Kidney capillary endothelial cell (primary cell): ENCODE measurements at regions not wholly inside any gene's neighbourhood (a gene's known extent, or its start where the extent isn't known, plus 50 kb on each side); places are given as distances from the start of the nearest gene placed in this dataset.

ENCODE experiments used
- DNase-seq: peaks from one replicate; pipeline ENCODE4 v3.0.0-alpha.2; 2018; ENCODE audit warnings: low spot score

- no peak for DNase-seq
These were observed 187.7 kb upstream of the C1orf174 start for GRCh38 chr1:4087530-4088420.

- DNase-seq, result no peak
These were observed 188.6 kb upstream of the C1orf174 start for GRCh38 chr1:4088676-4089075.

DNA sequence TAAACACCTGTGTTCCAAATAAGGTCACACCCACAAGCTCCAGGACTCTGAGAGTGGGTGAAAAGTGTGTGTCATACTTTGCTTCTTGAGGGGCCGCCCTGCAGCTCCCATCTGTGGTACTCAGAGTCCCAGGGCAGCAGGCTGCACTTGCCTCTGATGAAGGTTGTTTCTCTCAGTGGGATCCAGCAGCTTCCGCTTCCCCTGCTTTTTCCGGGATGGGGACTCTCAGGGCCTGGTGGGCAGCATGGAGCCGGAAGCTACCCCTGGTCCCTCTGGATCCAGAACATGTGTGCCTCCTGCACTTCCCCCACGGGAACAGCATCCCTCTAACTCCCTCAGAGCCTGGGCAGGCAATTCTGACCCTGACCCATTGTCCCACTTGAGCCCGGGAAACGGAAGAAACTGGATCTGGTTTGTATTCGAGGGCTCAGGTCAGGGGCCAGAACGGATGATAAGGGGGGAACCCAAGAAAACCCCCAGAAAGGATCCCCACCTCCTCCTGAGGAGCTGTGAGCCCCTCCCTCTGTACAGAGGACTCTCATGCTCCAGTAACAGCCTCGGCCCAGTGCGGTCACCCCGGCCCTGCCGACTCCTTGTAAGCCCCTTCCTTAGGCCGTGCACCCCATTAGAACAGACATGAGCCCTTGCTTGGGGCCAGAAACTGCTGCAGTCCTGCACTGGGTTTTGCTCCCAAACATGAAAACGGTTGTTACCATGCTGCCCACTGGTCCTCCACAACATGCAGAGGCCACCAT is 189.5 kb upstream of the C1orf174 start:
- no peak for DNase-seq

- DNase-seq, result no peak
These were observed 190.5 kb upstream of the C1orf174 start for GRCh38 chr1:4090556-4090955.

DNA sequence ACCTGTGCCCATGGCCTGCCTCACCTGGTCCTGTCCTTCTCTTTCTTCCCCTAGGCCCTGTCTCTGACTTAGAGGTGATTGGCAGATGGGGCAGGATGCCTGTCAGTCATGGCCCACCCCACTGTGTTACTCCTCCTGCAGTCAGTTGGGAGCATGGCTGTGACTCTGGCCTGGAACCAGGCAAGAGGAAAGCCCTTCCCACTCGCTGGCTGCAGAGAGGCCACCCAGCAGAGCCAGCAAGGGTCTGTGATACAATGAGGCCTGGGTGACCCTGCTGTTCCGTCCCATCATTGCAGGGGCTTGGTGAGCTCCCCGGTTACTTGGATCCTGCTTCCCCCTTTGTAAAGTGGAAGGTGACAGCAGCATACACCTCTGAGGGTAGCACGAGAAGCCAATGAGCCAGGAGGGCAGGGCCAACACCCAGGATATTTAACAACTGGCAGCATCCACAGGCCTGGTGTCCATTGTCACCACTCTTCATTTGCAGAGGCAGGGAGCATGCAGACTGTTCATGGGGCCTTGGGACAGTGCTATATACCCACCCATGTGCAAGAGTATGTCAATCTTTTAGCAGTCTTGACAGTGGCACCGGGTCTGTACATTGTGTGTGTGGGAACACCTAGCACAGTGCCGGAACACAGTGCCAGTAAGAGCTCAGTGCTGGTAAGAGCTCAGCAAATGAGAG is 191.0 kb upstream of the C1orf174 start:
- DNase-seq, result no peak

DNA sequence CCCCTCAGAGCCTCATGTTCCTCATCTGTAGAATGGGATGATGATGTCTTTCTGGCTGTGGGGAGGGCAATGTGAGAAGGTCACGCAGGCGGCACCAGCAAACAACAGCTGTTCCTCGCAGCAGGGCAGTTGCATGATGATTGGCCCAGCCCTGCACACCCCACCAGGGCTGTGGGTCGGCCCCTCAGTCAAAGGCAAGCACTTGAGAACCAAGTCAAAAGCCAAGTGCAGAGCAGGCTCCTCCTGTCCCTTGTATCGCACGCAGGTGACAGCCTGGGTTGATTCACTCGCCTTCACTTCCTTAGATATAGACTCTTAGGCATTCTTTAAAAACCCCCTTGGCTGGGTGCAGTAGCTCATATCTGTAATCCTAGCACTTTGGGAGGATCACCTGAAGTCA is 191.9 kb upstream of the C1orf174 start:
- no peak for DNase-seq

DNA sequence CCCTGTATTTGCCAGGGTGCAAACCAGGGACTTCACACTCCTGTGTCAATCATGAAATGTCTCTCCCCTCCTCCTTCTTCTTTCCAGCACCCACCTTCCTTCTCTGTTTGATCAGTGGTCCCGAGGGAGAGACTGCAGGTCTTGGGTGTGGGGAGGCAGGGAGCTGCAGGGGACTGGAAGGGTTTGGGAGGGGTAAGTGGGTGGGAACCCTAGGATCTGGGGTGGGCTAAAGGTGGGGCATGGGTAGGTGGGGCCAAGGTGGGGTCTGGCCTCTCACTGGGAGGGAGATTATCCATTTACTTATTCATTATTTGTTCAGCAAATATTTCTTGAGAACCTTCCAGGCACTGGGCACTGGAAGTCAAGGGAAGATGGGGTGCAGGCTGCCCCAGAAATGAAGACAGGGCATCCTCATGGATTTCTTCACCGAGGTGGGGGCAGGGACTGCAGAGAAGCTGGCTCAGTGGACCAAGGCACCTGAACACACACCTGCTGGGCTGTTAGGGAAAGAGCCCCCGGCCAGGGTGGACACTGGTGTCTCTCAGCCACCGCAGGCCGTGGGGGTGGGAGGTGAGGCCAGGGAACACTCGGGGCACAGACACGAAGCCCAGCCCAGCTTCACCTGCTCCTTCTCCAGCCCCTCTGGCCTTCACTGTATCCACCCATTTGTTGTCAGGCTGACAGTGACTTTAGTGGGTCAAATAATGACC is 193.9 kb upstream of the C1orf174 start:
- no peak for DNase-seq

DNA sequence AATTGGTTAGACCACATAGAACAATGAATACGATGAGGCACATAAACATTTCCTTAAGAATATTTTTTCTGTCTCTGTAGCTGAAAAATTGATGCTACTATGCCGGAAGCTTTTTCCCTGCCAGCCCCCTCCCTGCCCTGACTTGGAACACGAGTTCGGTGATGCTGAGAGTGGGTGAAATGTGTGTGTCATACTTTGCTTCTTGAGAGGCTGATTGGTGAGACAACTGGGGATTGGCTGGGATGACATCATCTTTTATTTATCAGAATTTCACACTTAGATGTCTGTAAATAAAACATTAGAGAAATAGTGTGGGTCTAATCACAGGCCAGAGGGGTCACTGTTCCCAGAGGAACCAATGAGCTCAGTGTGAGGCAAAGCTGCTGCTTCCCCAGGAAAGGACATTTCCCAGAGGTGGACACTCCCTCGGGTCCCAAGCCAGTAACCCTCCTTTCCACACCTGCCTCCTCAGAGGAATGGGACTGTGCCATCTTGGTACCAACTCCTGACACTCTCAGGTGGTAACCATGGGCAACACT is 195.4 kb upstream of the C1orf174 start:
- no peak for DNase-seq

DNA sequence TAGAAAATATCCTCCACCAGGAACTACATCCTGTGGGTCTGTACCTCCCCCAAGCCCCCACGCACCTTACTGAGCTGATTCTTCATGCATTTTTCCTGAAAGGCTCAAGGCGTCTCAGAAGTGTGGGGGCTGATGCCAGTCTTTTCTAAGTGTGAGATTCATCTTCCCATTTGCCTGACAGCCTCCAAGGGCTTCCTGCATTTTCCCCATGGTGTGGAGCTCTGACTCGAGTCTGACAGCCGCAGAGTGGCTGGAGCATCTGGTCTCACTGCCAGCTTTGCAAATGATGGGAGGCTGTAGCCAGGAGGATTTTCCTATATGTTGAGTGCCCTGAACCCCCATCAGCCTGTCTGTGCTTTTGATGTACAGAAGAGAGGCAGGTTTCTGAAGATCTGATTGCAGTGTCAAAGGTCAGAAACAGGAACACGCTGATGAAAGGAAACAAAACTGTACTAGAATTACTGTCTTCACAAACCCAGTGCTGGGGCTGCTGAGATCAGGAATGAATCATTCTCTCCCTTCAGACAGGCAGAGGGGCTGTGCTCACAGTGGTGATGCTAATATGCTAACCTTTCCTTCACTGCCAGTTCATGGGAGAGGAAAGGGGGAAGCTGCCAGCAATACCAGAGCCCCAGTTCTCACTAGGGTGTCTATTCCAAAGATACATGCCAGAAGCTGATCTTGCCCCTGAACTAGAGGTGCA is 201.5 kb upstream of the C1orf174 start:
- DNase-seq, result no peak

DNA sequence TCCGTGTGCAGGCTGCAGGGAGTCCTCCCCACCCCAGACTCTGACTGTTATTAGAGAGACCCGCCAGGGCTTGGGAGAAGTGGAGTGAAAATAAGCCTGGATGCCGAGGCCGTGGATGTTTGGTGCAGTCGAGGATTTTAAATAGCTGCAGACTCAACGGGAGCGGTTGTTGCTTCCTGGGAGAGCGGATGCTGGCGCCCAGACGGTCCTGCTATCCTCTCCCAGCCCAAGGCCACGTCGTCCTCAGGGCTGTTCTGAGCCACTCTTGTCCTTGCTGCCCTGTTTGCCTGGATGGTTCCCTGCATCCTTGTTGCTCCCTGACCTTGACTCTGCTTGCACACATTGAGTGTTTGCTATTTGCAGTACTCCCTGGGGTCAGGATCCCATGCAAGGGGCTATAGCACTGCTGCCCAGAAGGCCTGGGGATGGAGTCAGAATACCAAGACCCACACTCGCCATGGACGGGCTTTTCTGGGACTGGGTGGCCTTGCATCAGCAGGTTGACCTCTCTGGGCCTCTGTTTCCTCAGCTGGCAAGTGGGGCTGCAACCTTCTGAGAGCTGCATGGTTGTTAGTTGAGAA is 205.3 kb upstream of the C1orf174 start:
- no peak for DNase-seq

DNA sequence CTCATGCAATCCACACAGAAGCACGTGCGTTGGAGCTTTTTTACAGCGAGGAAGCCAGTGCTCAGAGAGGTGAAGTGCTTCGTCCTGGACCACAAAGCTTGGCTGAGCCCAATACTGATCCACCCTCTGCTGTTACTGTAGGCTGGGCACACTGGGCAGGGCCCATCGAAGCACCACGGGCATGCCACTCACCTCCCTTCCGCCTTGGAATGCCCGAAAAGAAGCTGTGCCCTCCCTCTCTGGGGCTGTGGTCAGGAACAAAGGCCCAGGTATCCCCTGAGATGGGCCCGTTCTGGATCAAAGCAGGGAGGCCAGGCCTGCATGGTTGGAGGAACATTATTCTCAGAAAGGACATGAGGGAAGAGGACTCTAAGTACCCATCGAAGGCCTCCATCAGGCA is 206.7 kb upstream of the C1orf174 start:
- no peak for DNase-seq

- DNase-seq, result no peak
These were observed 207.2 kb upstream of the C1orf174 start for GRCh38 chr1:4107291-4107690.

GRCh38 chr1:4108331-4108730 is 208.3 kb upstream of the C1orf174 start:
- no peak for DNase-seq

- DNase-seq, result no peak
These were observed 208.9 kb upstream of the C1orf174 start for GRCh38 chr1:4108758-4109627.

DNA sequence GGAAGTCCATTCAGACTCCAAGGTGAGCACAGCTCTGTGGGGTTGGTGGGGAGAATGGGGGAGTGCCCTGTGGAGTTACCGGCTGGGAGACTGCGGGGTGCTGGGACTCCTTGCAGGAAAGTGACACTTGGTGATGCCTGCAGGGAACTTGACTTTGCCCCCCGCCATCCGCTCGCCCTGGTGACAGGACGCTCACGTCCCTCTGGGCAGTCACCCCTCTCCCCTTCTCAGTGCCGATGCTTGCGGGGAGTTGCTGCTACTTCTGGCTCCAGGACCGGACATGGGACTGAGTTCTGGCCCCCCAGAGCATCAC is 209.5 kb upstream of the C1orf174 start:
- no peak for DNase-seq

GRCh38 chr1:4110888-4111287 is 210.8 kb upstream of the C1orf174 start:
- no peak for DNase-seq

DNA sequence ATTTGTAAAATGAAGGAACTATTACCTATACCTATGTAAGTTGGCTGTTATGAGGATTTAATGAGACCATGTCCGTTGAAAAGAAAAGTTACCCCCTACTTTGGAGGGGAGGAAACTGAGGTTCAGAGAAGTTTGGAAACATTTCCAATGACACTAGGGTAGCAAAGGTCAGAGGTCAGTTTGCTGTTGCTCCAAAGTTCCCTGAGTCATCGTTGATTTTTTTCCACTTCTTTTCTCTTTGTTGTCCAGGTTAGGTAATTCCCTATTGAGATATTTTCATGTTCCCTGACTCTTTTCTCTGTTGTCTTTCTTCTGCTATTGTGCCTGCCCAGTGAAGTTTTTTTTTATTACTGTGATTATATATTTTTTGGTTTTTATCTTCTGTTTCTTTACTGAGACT is 213.8 kb upstream of the C1orf174 start:
- no peak for DNase-seq

GRCh38 chr1:4115191-4115900 is 215.3 kb upstream of the C1orf174 start:
- no peak for DNase-seq

DNA sequence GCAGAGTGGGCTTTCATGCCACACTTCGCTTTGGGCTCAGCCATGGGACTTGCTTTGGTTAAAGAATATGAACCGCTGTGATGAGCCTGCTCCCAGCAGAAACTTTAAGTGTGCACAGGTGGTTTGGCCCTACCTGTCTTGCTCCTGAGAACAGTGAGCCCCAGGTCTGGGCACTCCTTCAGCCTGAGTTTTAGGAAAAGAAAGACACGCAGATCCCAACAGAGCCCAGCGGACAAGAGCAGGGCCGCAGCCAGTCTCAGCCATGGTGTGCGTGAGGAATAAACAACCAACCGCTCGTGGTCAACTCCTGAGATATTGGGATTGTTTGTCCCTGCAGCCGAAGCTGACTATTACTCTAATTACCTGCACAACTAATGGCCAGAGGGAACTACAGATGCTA is 217.1 kb upstream of the C1orf174 start:
- no peak for DNase-seq
